ENCODE measurements at regions not wholly inside any gene's neighbourhood (a gene's known extent, or its start where the extent isn't known, plus 50 kb on each side); places are given as distances from the start of the nearest gene placed in this dataset.
"Not testable (repeated sequence)": the region's sequence is repeated elsewhere in the genome, so short reads cannot be mapped to it uniquely, and the experiment has no call there.

DNA sequence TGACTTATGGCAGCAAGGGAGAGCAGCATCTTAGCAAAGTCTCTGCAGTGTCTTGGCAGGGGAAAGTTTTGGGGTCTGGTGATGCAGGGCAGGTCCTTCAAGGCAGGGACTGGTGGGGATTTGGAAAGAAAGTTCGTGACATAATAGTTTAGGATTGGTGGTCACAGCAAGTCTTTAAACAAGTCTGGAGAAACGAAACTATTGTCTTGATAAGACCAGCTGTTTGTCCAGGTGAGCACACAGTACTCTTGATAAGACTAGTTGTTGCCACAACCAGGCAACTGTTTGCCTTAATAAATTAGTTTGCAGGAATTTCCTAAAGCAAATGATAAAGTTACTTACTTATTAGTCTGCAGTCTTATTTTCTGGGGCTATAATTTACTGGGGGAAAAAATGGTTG lies 136.1 kb downstream of the AKR1D1 start:
- no peak for DNase-seq (ENCODE audit: low read depth)
- H3K4me3 ChIP-seq (ENCODE audit: low read depth, low read length), result no peak overlapping the region
- TF ChIP-seq, protein P1, sequence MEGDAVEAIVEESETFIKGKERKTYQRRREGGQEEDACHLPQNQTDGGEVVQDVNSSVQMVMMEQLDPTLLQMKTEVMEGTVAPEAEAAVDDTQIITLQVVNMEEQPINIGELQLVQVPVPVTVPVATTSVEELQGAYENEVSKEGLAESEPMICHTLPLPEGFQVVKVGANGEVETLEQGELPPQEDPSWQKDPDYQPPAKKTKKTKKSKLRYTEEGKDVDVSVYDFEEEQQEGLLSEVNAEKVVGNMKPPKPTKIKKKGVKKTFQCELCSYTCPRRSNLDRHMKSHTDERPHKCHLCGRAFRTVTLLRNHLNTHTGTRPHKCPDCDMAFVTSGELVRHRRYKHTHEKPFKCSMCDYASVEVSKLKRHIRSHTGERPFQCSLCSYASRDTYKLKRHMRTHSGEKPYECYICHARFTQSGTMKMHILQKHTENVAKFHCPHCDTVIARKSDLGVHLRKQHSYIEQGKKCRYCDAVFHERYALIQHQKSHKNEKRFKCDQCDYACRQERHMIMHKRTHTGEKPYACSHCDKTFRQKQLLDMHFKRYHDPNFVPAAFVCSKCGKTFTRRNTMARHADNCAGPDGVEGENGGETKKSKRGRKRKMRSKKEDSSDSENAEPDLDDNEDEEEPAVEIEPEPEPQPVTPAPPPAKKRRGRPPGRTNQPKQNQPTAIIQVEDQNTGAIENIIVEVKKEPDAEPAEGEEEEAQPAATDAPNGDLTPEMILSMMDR (IDR thresholded peaks at IDR 0.05; ENCODE audit: insufficient read depth, low read length), result no peak

DNA sequence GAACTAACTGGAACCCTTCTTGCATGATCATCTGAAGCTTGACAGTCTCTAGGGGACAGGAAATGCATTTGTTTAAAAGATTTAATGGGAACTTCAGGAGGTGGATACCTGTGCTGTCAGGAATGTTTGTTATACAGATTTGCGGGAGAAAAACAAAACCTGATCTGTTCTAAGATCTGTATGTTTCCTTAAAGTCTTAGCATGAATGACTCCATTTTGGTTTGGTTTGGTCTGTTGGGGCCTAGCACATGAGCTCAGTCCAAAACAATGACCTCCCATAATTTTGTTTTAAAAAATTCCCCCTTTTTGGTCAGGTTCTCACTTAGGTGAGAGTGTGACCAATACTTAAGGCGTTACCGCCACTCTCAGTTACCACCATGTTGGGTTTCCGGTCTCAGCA lies 138.7 kb downstream of the AKR1D1 start:
- no peak overlapping the region for H3K4me3 ChIP-seq (ENCODE audit: low read depth, low read length)
- DNase-seq (ENCODE audit: low read depth), result no peak
- TF ChIP-seq, protein P1 (IDR thresholded peaks at IDR 0.05; ENCODE audit: insufficient read depth, low read length), result no peak

DNA sequence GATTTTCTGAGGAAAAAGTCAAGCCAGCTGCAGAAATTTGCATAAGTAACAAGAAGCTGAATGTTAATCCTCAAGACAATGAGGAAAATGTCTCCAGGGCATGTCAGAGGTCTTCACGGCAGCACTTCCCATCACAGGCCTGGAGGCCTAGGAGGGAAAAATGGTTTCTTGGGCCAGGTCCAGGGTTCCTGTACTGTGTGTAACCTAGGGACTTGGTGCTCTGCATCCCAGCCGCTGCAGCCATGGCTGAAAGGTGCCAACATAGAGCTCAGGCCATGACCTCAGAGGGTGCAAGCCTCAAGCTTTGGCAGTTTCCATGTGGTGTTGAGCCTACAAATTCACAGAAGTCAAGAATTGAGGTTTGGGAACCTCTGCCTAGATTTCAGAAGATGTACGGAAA lies 144.1 kb downstream of the AKR1D1 start:
- DNase-seq (ENCODE audit: low read depth); H3K4me3 ChIP-seq (ENCODE audit: low read depth, low read length): not testable (repeated sequence)

DNA sequence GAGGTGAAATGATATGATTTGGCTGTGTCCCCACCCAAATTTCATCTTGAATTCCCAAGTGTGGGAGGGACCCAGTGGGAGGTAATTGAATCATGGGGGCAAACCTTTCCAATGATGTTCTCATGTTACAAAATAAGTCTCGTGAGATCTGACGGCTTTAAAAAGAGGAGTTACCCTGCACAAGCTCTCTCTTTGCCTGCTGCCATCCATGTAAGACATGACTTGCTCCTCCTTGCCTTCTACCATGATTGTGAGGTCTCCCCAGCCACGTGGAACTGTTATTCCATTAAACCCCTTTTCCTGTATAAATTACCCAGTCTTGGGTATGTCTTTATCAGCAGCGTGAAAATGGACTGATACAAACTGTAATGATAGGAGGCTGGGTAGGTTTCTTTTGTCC lies 145.1 kb downstream of the AKR1D1 start:
- not testable (repeated sequence) for DNase-seq (ENCODE audit: low read depth); H3K4me3 ChIP-seq (ENCODE audit: low read depth, low read length)

DNA sequence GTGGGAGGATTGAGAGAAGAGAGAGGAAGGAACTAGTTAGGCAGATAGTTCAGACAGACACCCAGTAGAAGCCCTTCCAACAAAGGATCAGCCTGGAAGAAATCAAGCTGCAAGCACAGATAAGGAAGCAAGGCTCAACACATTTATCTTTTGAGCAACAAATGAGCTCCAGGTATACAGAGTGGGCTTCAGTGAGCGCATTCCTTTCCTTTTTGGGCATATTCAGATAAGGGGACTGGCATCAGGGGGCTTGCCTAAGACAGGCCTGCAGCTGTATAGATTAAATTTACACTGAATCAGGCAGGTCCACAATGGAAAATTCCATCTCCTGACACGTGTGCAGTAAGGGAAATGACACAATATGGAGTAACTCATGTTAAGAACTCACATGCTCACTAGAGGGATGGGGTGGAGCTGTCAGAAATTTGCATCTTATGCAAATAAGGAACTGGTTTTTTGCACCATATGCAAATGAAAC lies 147.2 kb downstream of the AKR1D1 start:
- DNase-seq (ENCODE audit: low read depth), result no peak
- TF ChIP-seq, protein P1 (IDR thresholded peaks at IDR 0.05; ENCODE audit: insufficient read depth, low read length), result no peak
- H3K4me3 ChIP-seq (ENCODE audit: low read depth, low read length), result no peak overlapping the region

DNA sequence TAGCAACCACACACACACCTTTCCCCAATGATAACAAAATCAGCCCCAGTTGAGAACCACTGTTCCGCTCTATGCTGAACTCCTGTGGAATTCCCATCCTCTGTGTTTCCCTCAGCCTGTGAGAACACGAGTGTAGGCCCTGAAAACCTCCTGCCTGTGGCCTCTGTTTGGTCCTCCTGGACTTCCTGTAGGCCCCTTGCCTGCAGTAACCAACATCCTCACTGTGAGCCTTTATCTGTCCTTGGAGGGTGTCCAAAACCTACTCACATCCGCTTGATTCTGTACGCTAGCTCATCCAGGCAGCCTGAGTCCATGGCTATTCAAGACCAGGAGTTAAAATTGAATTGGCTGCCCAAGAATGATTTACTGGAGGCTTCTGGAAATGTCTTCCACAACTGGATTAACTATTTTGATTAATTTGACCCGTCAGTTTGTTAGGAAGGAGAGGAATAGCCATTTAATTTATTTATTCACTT lies 149.8 kb downstream of the AKR1D1 start:
- peak; percentile 14 for DNase-seq (ENCODE audit: low read depth)
- H3K4me3 ChIP-seq (ENCODE audit: low read depth, low read length), result no peak overlapping the region
- TF ChIP-seq, protein P1 (IDR thresholded peaks at IDR 0.05; ENCODE audit: insufficient read depth, low read length), result no peak

DNA sequence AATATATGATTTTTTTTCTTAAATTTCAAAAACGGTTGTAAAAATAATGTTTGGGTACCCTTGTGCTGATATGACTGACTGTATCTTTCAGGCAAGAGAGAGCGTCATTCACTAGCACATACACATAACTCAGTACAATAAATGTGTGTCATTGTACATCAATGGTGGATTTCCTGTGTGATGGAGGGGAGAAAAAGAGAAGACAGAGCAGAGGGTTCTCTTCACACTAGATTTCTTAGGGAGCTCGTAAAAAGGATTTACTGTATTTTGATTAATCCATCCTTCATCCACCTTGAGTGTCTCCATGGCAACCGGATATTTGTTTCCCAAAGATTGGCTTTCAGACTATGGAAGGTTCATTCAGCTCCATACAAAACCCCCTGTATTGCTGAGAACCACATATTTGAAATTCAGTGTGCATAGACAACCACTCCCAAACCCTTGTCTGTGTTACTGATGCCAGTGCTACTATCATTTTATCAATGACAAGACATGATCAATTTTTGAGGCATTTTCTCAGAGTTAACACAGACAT lies 150.6 kb downstream of the AKR1D1 start:
- no peak for DNase-seq (ENCODE audit: low read depth)
- H3K4me3 ChIP-seq (ENCODE audit: low read depth, low read length), result no peak overlapping the region
- TF ChIP-seq, protein P1 (IDR thresholded peaks at IDR 0.05; ENCODE audit: insufficient read depth, low read length), result no peak

DNA sequence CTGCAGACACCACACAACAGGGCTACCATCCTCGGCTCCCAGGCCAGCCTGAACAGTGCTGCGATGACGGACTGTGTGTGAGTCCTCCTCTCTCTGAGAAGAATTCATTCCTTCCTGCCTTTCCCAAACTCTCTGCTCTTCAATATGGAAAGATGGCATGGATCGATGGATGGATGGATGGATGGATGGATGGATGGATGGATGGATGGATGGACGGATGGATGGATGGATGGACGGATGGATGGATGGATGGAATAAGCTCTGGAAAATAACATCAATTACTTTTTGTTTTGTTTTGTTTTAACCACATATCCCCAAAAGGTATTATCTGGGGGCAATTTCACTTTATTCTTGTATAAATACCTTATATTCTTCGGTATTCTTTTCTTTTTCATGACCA lies 151.9 kb downstream of the AKR1D1 start:
- no peak for DNase-seq (ENCODE audit: low read depth)
- H3K4me3 ChIP-seq (ENCODE audit: low read depth, low read length), result no peak overlapping the region
- TF ChIP-seq, protein P1 (IDR thresholded peaks at IDR 0.05; ENCODE audit: insufficient read depth, low read length), result no peak
